T1000 (cell line): ENCODE measurements at regions not wholly inside any gene's neighbourhood (a gene's known extent, or its start where the extent isn't known, plus 50 kb on each side); places are given as distances from the start of the nearest gene placed in this dataset.

Experiments
- DNase-seq: peaks from one replicate; lab custom pipeline; 2025; ENCODE audit warnings: mixed read lengths; lab: John Stamatoyannopoulos, UW

GRCh38 chr14:101066826-101067510 is 163.4 kb upstream of the RTL1 start:
- DNase-seq: no peak

- no peak for DNase-seq
These were observed 165.0 kb upstream of the RTL1 start for GRCh38 chr14:101068313-101069227.

- no peak for DNase-seq
These were observed 165.7 kb upstream of the RTL1 start for GRCh38 chr14:101069228-101069549.

- DNase-seq: no peak
These were observed 166.3 kb upstream of the RTL1 start for GRCh38 chr14:101069666-101070362.

- DNase-seq: no peak
These were observed 167.3 kb upstream of the RTL1 start for GRCh38 chr14:101070540-101071492.

DNA sequence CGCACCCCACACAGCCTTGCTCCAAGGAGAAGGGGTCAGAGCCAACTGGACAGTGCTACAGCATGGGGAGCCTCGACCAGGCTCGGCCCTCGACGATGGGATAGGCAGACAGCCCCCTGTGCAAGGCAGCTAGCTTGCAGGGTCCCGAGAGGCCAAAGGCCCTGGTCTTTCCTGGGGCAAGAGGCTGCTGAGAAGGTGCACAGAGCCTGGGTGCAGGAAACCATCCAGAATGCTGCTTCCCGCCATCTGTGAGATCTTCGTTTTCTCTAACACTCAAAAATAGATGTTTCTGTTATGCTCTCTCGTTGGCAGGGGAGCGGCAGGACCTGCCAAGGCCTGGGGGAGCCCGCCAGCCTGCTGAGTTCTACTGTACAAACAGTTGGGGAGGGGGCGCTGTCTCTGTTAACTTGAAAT is 168.0 kb upstream of the RTL1 start:
- DNase-seq: no peak

- DNase-seq: no peak
These were observed 168.5 kb upstream of the RTL1 start for GRCh38 chr14:101072070-101072469.

GRCh38 chr14:101072531-101072930 is 169.0 kb upstream of the RTL1 start:
- DNase-seq: no peak

- DNase-seq: peak; percentile 95
These were observed 169.5 kb upstream of the RTL1 start for GRCh38 chr14:101072945-101073597.

GRCh38 chr14:101073598-101073965 is 170.1 kb upstream of the RTL1 start:
- peak; percentile 48 for DNase-seq

GRCh38 chr14:101074196-101075024 is 170.9 kb upstream of the RTL1 start:
- DNase-seq: no peak

GRCh38 chr14:101075025-101075800 is 171.7 kb upstream of the RTL1 start:
- no peak for DNase-seq

- no peak for DNase-seq
These were observed 172.4 kb upstream of the RTL1 start for GRCh38 chr14:101075801-101076413.

- no peak for DNase-seq
These were observed 173.1 kb upstream of the RTL1 start for GRCh38 chr14:101076451-101077198.

DNA sequence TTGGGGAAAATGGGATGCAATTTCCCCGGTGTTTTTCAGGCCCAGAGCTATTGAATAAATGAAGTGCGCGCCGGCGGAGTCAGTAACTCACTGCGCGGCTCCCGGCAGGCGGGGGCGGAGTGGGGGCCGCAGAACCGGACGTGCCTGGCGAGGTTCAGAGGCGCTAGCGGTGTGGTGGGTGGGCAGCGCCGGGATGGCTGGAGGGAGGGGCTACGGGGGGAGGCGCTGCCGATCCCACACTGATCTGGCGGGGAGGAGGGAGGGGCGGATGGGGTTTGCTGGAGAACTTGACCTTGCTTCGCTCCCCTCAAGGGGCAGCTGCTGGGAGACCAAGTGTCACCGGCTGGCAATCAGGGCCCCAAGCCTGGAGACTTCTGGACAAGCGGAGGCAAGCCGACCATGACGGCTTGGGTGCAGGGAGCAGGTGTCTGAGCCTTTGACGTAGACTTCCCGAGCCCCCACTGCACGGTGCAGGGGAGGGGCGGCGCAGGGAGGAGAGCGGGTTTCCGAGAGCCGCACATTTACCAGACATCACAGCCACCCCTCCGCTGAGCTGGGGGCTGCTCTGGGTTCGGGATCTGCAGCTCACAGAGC is 174.1 kb upstream of the RTL1 start:
- no peak for DNase-seq

DNA sequence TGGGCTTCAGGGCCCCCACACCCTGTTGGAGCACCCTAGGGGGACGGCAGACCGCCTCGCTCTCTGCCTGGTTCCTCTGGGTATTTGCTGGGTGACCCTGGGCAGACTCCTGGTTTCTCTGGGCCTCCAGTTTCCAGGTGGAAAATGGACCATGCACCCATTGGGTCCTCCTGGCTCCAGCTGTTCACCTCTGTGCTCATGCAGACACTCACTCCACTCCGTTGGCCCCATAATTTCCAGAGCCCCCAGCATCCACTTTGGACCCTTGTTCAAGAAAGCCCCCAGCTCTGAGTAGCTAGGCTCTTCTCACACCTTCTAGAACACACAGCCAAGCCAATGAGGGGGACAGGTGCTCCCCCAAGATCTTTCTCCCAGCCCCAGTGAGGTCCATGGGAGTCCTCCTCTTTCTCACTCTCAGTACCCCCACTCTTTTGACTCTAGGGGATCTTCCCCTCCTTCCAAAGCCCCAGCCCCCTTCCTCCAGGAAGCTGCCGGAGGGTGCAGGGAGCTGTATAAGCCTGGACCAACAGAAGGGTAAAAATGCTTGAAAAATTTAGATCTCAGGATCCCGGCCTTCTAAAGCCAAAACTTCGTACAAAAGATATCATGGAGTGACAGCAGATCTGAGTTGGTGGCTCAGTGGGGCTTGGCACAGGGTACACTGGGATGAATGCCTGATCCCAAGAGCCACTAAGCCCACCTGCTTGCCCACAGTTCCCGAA is 174.8 kb upstream of the RTL1 start:
- no peak for DNase-seq

- no peak for DNase-seq
These were observed 175.3 kb upstream of the RTL1 start for GRCh38 chr14:101078892-101079221.
